GM19372 (cell line): ENCODE measurements at regions not wholly inside any gene's neighbourhood (a gene's known extent, or its start where the extent isn't known, plus 50 kb on each side); places are given as distances from the start of the nearest gene placed in this dataset.

Source experiments
- ATAC-seq: cut with Tn5 transposase; IDR thresholded peaks from one replicate; pipeline ENCODE4 v1.9.1; 2021; ENCODE audit warnings: mild to moderate bottlenecking, low read depth, moderate library complexity; ENCODE audit not compliant: unreplicated experiment

DNA sequence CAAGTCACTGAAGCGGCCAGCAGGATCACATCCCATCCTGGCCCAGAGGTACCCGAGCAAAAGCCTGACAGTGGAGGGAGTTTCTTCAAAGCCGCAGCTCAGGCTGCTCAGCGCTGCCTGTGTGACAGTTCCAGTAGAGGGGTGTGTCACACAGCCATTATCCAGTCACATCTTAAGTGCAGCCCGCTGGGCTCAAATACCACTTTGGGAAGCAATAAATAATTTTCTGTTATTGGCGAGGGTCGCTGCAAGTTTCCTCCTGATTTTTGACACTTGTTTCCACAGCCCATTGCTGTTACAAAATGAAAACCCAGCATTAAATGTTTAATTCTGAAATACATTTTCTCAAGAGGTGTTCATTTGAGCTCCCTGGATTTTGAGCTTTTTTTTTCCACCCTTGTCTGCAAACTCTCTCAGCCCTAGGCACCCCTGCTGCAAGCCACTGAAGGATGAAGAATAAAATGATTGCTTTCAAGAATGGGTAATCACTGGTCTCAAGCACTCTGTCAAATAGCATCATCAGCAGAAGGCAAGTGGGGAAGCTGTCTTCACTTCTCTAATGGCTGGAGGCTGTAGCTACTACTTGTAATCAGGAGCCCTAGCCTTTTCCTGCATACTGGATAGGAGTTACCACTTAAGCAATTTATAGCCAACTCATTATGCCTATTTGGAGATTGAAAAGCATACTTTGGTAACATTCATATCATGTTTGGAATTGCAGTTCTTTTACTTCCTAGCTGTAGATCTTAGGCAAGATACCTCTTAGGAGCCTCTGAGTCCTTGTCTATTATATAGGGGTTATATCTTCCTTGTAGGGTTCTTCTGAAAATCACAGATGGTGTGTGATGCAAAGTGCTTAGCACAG lies 373.7 kb downstream of the METTL15 start:
- ATAC-seq: no peak

DNA sequence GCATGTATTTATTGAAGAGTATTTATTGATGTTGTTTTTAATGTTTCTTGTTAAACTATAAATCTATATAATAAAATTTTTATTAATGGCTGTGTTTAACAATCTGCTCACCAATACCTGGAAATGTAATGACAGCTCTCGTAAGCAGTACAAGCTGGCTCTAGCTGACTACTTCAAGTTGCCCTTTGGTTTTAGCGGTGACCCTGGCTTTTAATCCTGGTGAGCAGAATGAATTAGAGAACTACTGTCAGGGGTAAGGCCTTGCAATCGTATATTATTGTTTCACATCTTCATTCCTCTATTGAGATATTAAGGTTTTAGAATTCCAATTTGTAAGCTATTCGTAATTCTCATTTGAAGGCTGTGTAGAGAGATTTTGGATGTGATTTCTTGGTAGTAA lies 372.2 kb downstream of the METTL15 start:
- ATAC-seq: no peak

DNA sequence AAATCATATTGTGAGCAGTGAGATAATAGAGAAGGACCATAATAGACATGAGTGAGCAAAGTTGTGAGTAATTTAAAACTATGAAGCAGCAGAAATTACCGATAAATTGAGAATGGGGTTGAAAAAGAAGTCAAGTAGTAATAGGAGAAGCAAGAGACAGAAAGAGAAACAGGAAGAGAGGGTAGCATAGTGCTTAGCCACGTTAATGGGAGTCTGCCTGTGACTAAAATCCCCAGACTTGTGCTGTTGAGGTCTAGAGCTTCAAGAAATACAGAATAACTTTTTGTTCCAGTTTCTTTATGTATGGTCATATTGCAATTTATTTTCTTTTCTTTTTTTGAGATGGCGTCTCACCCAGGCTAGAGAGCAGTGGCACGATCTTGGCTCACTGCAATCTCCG lies 368.7 kb downstream of the METTL15 start:
- no peak for ATAC-seq

DNA sequence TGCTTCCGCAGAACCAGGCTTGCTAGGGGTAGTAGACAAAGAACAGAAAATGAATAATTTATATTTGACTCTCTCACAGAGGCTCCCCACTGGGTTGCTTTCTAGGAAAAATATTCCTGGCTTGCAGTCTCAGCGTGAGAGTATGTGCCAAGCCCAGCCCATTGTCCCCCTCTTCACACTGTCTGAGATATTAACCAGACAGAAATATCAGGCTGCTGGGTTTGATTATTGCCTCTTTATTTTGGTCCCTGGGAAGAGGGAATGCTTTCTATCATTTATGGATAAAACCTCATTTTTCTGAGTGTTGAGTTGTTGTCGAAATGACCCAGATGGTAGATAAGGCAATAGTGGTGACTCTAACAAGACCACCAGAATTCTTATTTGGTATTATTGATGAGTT lies 367.9 kb downstream of the METTL15 start:
- no peak for ATAC-seq

DNA sequence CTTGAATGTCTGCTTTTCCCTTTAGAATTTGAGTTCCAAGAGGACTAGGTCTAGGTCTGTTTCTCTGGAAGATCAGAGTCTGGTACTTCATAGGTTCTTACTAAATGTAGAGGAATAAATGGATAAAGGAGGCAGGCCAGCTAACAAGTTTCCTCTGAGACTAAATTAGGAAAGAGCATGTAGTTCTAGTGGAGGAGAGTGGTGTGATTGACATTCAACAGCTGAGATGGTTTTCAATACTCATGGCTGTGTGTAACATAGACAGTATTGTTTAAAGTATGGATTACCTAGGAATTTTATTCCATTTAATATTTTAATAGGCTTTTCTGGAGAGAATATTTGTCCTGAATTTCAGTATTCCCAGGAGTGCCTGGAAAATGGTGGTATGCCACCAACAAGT lies 364.7 kb downstream of the METTL15 start:
- no peak for ATAC-seq

DNA sequence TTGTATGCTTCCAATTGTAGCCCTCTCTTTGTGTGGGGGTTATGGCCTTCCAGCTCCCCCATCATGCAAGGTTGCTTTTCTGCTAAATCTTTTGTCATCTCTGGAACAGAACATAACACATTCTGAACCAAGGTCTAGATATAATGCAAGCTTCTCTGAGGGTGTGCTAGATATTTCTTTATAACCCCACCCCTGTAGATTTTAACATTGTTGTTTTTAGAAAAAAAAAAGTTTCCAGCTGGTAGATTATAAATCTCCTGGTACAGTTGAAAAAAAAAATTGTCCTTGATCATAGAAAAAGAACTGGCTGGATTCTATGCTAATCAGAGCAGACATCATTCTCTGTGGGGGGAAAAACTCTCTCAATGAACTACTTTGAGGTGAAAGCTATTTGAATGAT lies 363.3 kb downstream of the METTL15 start:
- no peak for ATAC-seq

DNA sequence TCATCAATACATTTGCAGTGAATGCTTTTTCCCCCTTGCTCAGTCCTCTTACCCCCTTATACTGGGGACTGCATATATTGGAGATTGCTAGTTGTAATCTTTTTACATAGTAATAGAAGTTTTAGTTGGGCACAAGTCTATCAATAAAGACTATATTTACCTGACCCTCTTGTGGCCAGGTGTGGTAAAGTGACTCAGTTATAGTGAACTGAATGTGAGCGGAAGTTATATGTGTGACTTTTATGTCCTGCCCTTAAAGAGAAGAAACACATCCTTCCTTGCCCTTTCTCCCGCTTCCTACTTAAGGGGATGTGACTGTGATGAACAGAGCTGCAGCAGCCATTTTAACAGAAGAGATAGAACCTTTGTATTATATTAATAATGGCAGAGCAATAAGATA lies 362.0 kb downstream of the METTL15 start:
- no peak for ATAC-seq

DNA sequence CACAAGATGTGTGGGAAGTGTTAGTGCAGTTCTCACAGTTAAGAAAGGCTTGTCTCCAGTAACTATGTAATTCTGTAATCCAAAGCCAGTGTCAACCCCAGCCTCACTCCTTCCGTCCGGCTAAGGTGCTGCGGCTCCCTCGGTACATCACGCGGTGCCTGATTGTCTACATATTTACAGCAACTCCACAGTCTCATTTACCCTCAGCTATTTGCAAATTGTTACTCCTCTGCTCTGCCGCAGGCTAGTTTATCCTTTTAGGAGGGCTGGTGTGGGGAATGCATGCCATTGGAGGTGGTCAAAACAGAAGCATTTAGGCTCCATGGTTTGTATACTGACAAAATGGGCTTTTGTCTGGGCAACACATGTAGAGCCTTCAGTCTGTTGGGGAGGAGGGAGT lies 358.3 kb downstream of the METTL15 start:
- no peak for ATAC-seq

DNA sequence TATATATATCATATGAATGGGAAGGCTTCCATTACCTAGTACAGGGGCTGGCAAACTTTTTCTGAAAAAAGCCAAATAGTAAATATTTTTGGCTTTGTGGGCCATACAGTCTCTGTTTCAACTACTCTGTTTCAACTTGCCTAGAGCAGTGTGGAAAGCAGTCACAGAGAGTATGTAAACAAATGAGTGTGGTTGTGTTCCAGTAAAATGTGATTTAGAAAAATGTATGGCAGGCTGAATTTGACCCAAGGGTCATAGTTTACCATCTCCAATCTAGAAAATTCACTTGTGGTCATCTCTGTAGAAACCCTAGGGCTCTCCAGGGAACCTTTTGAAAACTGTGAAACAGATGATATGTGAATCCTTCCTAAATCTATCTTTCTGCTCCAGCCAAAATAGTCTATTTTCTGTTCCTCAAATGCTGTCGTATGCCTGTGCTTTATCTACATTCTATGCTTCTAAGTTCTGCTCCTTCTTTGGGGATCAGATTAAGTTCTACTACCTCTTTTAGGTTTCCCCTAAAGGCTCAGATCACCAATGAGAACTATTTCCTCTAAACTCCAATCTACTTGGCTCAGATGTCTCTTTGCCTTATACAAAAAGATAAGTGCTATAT lies 356.2 kb downstream of the METTL15 start:
- ATAC-seq: no peak

DNA sequence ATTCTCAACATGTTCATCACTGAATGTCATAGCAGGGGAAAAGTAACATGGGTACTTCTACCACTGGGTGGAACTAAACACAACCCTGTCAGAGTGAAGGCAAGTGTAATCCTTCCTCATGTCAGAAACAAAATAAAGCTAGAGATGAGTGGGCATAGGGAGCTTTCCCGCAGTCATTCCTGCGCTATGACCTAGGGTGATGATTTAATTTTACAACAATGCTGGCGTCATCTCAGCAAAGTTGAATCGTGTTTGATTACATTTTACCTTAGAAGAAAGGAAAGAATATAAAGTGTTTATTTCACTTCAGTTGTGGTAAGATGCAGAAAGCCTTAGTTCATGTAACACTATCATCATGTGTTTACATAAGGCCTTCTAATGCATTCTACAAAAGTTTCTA lies 355.6 kb downstream of the METTL15 start:
- ATAC-seq: no peak

DNA sequence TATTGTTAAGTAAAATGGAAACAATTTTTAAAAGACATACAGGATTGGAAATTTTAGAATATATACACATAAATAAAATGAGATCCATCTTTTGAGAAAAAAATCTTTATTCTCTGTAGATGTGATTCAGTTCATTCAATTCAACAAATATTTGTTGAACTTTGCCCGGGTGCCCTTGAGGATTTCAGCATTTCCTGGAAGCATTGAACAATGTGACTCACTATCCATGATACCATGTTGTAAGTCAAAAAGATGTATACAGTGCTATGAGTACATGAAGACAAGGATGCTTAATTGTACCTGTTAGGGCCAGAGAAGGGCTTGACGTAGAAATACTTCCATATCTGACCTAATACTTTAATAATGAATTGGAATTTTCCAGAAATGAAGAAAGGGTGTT lies 353.7 kb downstream of the METTL15 start:
- ATAC-seq: no peak

DNA sequence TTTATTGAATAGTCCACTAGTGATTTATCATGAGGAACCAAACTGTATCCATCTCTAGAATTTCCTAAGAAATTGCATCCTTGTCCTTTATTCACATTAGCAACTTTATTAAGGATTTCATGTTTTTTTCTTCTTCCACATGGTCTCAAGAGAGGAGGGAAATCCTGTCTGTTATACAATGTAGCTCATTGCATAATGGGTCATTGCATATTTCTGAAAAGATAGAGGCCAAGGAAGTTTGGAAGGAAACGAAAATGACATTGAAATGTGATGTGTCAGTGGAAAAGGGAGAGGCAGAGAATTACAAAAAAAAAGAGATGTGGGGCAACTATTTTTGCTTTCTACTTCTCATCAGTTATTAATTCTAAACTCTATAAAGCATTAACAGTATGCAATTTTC lies 353.1 kb downstream of the METTL15 start:
- ATAC-seq: no peak

DNA sequence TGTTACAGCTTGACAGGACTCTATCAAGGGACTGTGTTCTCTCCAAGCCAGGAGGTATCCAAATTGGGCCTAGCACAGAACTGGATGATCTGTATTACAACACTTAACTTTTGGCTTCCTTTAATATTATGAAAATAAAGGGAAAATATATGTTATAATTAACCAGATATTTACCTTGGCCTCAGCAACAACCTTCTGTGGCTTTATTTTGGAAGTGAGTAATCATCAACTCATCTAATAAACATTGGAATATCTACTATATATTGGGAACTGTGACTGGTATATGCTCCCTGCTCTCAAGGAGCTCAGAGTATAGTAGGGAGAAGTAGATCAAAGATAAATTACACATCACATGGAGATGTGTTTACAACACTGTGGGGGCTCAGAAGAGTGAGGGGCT lies 352.2 kb downstream of the METTL15 start:
- ATAC-seq: no peak

DNA sequence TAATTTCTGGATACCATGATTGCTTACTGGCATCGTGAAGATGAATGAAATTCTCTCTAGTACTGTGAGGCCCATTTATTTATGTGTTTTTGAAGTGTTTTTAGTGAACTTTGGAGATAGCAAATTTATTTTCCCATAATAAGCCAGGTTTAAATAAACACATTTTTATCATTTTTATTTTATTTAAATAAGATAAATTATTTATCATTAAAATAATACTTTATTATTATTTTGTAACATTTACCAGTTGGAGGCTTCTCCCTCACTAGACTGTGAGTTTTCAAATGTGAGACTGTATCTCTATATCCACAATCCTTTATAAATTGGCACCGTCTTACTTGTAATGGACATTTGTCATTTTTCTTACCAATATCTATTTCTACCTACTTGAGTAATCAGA lies 351.7 kb downstream of the METTL15 start:
- ATAC-seq: no peak

DNA sequence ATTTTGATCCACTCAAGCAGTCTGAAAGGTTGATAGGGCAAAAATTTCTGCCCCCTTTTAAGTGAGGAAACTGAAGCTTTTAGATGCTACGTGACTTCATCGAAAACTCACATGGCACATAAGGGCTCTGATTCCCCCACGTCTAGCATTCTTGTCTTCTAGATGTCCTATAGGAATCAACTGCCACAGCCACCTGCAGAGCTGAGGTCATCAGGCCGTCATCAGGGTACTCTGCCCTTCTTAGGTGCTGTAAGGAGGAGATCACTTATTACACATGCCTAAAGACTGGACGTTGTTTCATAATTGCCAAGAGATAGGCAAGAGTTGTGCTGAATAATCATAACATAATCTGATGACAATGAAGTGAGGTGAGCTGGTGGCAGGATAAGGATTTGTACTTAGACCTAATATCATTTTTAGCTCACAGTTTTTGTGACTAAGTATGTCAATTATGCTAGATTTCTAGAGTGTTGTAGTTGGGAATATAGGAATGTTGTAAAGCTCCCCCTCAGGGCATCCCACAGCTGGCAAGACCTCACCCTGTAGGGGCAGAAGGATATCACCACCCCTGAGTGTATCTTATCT lies 349.4 kb downstream of the METTL15 start:
- ATAC-seq: no peak

DNA sequence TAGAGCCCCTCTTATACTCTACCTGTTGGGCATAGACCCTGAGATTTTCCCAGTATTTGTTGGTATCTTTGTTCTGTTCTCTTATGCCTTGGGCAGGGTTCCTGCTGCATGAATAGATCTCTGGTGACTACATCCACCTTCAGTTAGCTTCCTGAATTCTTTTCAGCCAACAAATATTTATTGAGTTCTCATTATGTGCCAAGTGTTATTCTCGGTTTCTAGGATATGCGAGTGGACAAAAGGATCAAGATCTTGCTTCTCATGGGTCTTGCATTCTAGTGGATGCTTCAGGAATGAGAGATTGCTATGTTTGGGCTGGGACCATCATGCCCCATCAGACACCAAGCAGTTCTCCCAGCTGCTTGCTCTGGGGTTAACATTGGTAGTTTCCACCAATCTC lies 340.0 kb downstream of the METTL15 start:
- no peak for ATAC-seq

DNA sequence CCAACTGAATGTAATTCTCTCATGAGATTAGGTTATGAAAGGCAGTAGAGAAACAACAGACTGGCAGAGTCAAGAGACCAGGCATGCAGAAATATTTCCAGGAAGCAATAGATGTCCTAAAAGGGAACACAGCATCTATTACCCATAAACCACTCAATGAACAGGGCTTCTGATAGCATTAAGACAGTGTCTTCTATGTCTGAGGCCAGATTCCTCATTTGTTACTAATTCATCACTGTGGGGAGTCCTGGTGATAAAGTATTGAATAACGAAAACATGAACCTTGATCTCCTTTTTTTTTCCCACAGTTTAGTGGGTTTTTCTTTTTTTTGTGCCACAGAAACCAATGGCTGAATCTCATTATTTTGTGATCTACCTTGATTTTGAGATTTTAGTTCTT lies 339.0 kb downstream of the METTL15 start:
- ATAC-seq: no peak

DNA sequence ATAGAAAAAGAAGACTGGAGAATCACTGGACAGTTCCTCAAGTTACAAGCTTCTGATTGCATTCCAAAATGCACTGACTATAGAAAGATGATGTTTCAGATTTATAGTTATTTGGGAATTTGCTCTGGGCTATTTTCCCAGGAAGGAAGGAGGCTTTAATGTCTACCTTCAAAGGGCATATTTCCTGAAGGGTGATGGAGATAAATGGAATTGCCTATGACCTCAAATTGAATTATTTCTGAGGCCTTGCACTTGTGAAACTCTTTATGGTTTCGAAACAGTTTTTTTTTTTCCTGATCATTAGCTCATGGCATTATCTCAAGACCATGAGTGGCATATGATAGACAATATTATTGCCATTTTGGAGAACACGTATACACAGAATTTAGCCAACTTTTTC lies 333.9 kb downstream of the METTL15 start:
- ATAC-seq: no peak

DNA sequence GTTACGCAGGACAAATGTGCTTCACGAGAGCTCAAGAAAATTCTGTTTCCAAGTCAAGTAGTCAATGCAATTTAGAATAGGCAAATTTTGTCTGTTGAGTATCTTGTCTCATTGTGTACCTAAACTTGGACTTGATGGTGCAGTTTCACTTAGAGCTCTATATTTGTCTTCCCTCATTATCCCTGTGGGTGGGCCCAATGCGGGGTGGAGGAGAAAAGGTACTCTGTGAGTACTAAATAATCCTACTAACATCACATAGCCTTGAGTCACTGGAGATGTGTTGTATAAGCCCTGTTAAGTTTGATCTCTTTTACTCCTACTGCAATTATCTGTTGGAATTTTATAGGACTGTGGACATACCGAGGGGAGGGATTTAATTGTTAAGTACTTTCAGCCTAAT lies 331.2 kb downstream of the METTL15 start:
- ATAC-seq: no peak

DNA sequence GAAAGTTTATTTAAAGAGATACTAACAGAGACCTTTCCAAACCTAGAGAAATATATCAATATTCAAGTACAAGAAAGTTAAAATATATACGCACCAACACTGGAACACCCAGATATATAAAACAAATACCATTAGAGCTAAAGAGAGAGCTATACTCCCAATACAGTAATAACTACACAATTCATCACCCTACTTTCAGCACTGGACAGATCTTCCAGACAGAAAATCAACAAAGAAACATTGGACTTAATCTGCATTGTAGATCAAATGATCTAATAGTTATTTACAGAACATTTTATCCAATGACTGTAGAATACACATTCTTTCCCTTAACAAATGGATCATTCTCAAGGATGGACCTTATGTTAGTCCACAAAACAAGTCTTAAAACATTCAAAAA lies 311.9 kb downstream of the METTL15 start:
- no peak for ATAC-seq

DNA sequence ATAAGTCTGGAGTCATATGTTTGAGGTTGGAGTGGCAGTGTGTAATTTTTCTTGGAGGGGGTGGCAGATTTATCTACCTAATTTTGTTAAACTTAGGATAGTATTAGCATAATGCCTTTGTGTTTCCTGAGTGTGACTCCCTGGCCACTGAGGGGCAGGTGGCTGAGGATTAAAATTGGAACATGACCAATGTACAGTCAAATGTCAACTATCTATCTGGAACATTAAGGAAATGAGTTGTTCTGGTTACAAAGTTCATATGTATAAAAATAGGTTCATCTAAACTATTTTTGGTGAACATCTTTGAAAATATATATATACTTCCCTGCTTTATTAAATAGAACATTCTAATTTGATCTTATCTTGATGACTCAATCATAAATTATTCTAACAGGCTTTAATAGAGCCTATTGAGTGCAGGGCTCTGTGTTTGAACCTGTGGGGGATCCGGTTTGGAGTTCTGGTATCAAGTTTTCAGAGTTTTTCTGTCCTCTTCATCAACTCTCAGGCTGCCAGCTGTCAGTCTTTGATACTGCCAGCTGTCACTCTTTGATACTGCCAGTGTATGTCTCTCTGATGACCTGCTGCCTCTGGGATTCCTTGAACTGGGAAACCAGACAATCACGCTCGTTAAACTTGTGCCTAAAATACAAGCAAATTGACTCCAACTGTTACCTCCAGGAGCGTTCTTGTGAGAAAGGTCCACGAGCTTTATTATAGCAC lies 309.6 kb downstream of the METTL15 start:
- ATAC-seq: no peak
